ENCODE measurements at regions not wholly inside any gene's neighbourhood (a gene's known extent, or its start where the extent isn't known, plus 50 kb on each side); places are given as distances from the start of the nearest gene placed in this dataset.

- TF ChIP-seq ZFX (IDR thresholded peaks at IDR 0.05; ENCODE audit: borderline replicate concordance), result no peak
- TF ChIP-seq, protein P1, sequence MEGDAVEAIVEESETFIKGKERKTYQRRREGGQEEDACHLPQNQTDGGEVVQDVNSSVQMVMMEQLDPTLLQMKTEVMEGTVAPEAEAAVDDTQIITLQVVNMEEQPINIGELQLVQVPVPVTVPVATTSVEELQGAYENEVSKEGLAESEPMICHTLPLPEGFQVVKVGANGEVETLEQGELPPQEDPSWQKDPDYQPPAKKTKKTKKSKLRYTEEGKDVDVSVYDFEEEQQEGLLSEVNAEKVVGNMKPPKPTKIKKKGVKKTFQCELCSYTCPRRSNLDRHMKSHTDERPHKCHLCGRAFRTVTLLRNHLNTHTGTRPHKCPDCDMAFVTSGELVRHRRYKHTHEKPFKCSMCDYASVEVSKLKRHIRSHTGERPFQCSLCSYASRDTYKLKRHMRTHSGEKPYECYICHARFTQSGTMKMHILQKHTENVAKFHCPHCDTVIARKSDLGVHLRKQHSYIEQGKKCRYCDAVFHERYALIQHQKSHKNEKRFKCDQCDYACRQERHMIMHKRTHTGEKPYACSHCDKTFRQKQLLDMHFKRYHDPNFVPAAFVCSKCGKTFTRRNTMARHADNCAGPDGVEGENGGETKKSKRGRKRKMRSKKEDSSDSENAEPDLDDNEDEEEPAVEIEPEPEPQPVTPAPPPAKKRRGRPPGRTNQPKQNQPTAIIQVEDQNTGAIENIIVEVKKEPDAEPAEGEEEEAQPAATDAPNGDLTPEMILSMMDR (IDR thresholded peaks at IDR 0.05), result no peak
- H3K27ac ChIP-seq, result no peak overlapping the region
These were observed 173.0 kb downstream of the C16orf95 start for GRCh38 chr16:87144232-87144631.

GRCh38 chr16:87145181-87146176 is 171.7 kb downstream of the C16orf95 start:
- TF ChIP-seq ZFX (IDR thresholded peaks at IDR 0.05; ENCODE audit: borderline replicate concordance), result no peak
- TF ChIP-seq, protein P1 (IDR thresholded peaks at IDR 0.05), result no peak
- H3K27ac ChIP-seq, result no peak overlapping the region

DNA sequence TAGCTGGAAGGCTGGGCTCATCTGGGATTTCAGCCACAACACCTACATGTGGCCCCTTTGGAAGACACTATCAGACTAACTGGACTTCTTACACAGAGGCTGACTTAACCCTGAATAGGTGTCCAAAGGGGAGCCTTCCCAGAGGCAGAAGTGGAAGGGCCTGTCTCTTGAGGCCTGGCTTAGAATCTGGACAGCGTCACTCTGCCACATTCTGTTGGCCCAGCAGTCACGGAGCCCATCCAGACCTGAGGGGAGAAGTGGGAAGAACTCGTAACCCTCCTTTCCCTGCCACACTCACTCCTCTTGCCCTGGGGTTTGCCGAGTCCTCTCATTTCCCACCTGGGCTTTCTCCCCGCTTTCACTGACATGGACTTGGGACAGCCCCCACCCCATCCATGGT is 170.5 kb downstream of the C16orf95 start:
- no peak overlapping the region for H3K27ac ChIP-seq
- no peak for TF ChIP-seq ZFX (IDR thresholded peaks at IDR 0.05; ENCODE audit: borderline replicate concordance)
- TF ChIP-seq, protein P1 (IDR thresholded peaks at IDR 0.05), result no peak

GRCh38 chr16:87149051-87149450 is 168.1 kb downstream of the C16orf95 start:
- no peak overlapping the region for H3K27ac ChIP-seq
- TF ChIP-seq, protein P1 (IDR thresholded peaks at IDR 0.05), result no peak
- no peak for TF ChIP-seq ZFX (IDR thresholded peaks at IDR 0.05; ENCODE audit: borderline replicate concordance)

DNA sequence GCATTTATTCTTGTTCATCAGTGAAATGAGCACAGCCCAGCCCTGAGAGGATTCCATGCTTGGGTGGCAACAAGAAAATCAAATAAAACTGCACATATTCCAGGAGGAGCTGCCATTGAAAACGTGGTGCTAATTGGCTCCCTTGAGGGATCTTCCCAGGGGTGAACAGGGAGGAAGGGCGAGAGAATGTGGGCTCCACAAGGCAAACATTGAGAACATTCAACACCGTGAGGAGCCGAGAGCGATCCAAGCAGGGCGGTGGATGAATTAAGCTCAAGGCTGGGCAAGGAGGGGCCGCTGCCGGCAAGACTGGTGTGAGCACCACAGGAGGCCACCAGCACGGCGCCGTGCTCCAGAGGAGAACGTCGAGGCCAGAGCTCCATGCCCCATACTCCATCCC is 166.9 kb downstream of the C16orf95 start:
- TF ChIP-seq, protein P1 (IDR thresholded peaks at IDR 0.05), result no peak
- TF ChIP-seq ZFX (IDR thresholded peaks at IDR 0.05; ENCODE audit: borderline replicate concordance), result no peak
- H3K27ac ChIP-seq, result no peak overlapping the region

DNA sequence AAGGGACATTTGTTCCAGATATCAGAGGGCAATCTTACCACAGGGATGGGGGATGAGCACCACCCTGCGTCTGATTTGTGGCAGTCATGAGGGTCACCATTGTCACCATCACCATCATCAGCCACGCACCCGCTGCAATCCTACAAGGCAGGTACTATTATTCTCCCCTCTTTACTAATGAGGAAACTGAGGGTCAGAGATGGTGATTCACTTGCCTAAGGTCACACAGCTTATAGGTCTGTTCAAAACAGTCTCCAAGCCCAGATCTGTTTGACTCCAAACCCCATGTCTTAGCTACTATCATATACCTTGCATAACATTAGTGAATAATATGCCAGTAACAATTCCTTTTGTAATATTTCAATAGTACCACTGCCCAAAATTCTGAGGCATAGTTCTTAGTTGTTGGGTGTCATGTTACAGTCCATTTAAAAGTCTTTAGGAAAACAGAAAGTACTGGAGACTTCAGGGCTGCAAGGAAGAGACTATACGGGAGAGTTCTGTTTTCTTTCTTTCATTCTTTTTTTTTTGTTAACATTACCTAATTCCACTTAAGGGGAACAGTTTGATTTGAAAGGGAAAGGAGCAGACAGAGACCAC is 166.4 kb downstream of the C16orf95 start:
- no peak for TF ChIP-seq ZFX (IDR thresholded peaks at IDR 0.05; ENCODE audit: borderline replicate concordance)
- TF ChIP-seq, protein P1 (IDR thresholded peaks at IDR 0.05), result no peak
- H3K27ac ChIP-seq, result no peak overlapping the region

Data from 22Rv1 (cell line).